ENCODE measurements at regions not wholly inside any gene's neighbourhood (a gene's known extent, or its start where the extent isn't known, plus 50 kb on each side); places are given as distances from the start of the nearest gene placed in this dataset.

DNA sequence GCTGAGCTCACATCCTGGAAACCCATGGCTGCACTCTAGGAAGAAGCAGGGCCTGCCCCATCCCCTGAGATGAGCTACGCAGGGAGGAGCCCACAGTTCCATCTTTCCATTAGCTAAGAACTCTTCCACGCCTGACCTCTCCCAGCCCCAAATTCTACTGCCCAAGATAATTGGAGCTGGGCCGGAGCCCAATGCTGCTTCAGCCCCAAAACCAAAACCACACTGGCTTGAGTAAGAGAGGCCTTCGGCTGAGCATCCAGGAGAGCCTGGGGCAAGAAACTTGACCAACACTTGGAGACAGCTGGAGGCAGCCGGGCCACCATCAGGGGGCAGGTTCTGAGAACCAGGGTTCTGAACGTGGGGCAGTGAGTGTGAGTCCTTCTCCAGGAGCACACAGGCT lies 116.1 kb upstream of the ZMIZ1 start:
- Histone ChIP-seq H3K36me3 (ENCODE audit: insufficient read depth, low read length) (no peaks in the 10 kb centered on the region), H3K9me3 (ENCODE audit: low read length) (no peaks in the 10 kb centered on the region), H3K9me2 (ENCODE audit: low read depth, low read length) (no peaks in the 10 kb centered on the region), H3K4me3 (ENCODE audit: low read depth, low read length, poor library complexity, severe bottlenecking) (no peak overlapping the region), H4K20me1 (ENCODE audit: insufficient read depth, low read length) (no peaks in the 10 kb centered on the region), H3F3A (ENCODE audit: insufficient read depth, low read length) (no peaks in the 10 kb centered on the region), H3K79me2 (ENCODE audit: insufficient read depth, low read length) (no peaks in the 10 kb centered on the region), H3K4me2 (ENCODE audit: low read length) (no peak overlapping the region), H3K27me3 (ENCODE audit: insufficient read depth, low read length) (no peaks in the 10 kb centered on the region), H3K4me1 (ENCODE audit: insufficient read depth, low read length, severe bottlenecking) (no peaks in the 10 kb centered on the region), H3K27ac (ENCODE audit: low read depth, low read length, poor library complexity, severe bottlenecking) (no peak overlapping the region), H3K9ac (ENCODE audit: low read length) (no peak overlapping the region), H2AFZ (ENCODE audit: low read length) (no peak overlapping the region)
- TF ChIP-seq EZH2 (IDR thresholded peaks at IDR 0.05; ENCODE audit: borderline replicate concordance, low read length): no peak
- TF ChIP-seq, protein P1, sequence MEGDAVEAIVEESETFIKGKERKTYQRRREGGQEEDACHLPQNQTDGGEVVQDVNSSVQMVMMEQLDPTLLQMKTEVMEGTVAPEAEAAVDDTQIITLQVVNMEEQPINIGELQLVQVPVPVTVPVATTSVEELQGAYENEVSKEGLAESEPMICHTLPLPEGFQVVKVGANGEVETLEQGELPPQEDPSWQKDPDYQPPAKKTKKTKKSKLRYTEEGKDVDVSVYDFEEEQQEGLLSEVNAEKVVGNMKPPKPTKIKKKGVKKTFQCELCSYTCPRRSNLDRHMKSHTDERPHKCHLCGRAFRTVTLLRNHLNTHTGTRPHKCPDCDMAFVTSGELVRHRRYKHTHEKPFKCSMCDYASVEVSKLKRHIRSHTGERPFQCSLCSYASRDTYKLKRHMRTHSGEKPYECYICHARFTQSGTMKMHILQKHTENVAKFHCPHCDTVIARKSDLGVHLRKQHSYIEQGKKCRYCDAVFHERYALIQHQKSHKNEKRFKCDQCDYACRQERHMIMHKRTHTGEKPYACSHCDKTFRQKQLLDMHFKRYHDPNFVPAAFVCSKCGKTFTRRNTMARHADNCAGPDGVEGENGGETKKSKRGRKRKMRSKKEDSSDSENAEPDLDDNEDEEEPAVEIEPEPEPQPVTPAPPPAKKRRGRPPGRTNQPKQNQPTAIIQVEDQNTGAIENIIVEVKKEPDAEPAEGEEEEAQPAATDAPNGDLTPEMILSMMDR (IDR thresholded peaks at IDR 0.05; ENCODE audit: low read length): no peak

DNA sequence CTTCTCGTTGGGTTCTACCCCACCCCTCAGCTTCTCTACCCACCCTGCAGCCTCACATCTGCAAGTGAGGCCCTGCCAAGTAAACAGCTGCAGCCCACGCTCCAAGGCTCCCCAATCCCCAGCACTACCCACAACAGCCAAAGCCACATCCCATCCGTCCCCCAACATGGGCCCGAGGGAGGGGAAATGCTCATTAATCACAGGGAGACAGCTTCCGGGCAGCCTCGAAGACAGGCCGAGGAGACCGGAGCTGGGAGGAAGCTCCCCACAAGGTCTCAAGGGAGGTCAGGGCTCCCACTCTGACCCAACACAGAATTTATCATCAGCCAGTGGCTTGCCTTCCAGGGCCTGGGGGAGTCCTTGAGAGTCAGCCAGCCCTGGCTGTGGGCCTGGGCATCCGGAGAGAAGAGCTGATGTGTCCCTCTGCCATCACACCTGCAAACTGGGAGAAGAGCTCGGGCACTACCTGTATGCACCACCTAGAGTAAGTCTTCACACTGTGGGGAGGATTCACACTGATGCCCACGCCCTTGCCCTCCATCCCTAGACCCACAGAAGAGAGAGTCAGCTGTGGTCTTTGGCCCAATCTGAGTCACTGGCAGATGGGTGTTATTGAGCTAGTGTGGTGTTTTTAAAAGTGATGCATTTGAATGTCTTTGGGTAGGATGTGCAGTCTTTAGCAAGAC lies 115.5 kb upstream of the ZMIZ1 start:
- Histone ChIP-seq H3F3A (ENCODE audit: insufficient read depth, low read length) (no peaks in the 10 kb centered on the region), H3K27ac (ENCODE audit: low read depth, low read length, poor library complexity, severe bottlenecking) (no peak overlapping the region), H3K4me3 (ENCODE audit: low read depth, low read length, poor library complexity, severe bottlenecking) (no peak overlapping the region), H3K9me2 (ENCODE audit: low read depth, low read length) (no peaks in the 10 kb centered on the region), H3K4me1 (ENCODE audit: insufficient read depth, low read length, severe bottlenecking) (no peaks in the 10 kb centered on the region), H3K36me3 (ENCODE audit: insufficient read depth, low read length) (no peaks in the 10 kb centered on the region), H4K20me1 (ENCODE audit: insufficient read depth, low read length) (no peaks in the 10 kb centered on the region), H3K4me2 (ENCODE audit: low read length) (no peak overlapping the region), H3K9me3 (ENCODE audit: low read length) (no peaks in the 10 kb centered on the region), H2AFZ (ENCODE audit: low read length) (no peak overlapping the region), H3K27me3 (ENCODE audit: insufficient read depth, low read length) (no peaks in the 10 kb centered on the region), H3K79me2 (ENCODE audit: insufficient read depth, low read length) (no peaks in the 10 kb centered on the region), H3K9ac (ENCODE audit: low read length) (no peak overlapping the region)
- TF ChIP-seq, protein P1 (IDR thresholded peaks at IDR 0.05; ENCODE audit: low read length): no peak
- no peak for TF ChIP-seq EZH2 (IDR thresholded peaks at IDR 0.05; ENCODE audit: borderline replicate concordance, low read length)

DNA sequence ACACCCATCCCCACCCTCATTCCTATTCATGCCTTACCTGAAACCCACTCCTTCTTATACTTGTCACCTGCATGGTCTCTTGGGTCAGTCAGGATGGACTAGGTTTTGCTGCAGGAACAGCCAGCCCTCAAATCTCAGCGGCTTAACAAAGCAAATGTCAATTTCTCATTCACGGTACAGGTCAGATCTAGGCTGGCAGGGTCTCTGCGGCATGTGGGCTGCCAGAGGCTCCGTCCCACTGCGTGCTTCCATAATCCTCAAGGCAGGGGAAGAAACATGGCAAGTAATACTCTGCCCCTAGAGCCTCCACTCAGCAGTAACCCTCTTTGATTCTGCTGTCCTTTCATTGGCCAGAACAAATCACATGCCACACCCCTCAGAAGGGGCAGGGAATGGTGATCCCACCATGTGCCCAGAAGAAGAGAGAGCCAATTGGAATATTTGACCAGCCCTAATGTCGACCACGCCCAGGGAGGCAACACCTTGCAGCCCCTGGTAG lies 114.9 kb upstream of the ZMIZ1 start:
- H3K27me3 ChIP-seq (ENCODE audit: insufficient read depth, low read length): no peaks in the 10 kb centered on the region
- H3K9ac ChIP-seq (ENCODE audit: low read length): no peak overlapping the region
- no peak overlapping the region for H2AFZ ChIP-seq (ENCODE audit: low read length)
- no peaks in the 10 kb centered on the region for H3K9me2 ChIP-seq (ENCODE audit: low read depth, low read length)
- TF ChIP-seq, protein P1 (IDR thresholded peaks at IDR 0.05; ENCODE audit: low read length): no peak
- TF ChIP-seq EZH2 (IDR thresholded peaks at IDR 0.05; ENCODE audit: borderline replicate concordance, low read length): no peak
- H3K36me3 ChIP-seq (ENCODE audit: insufficient read depth, low read length): no peaks in the 10 kb centered on the region
- no peaks in the 10 kb centered on the region for H3K79me2 ChIP-seq (ENCODE audit: insufficient read depth, low read length)
- no peak overlapping the region for H3K27ac ChIP-seq (ENCODE audit: low read depth, low read length, poor library complexity, severe bottlenecking)
- no peaks in the 10 kb centered on the region for H3K4me1 ChIP-seq (ENCODE audit: insufficient read depth, low read length, severe bottlenecking)
- no peaks in the 10 kb centered on the region for H3K9me3 ChIP-seq (ENCODE audit: low read length)
- H3F3A ChIP-seq (ENCODE audit: insufficient read depth, low read length): no peaks in the 10 kb centered on the region
- no peak overlapping the region for H3K4me3 ChIP-seq (ENCODE audit: low read depth, low read length, poor library complexity, severe bottlenecking)
- no peak overlapping the region for H3K4me2 ChIP-seq (ENCODE audit: low read length)
- H4K20me1 ChIP-seq (ENCODE audit: insufficient read depth, low read length): no peaks in the 10 kb centered on the region
